ENCODE measurements at regions not wholly inside any gene's neighbourhood (a gene's known extent, or its start where the extent isn't known, plus 50 kb on each side); places are given as distances from the start of the nearest gene placed in this dataset.

DNA sequence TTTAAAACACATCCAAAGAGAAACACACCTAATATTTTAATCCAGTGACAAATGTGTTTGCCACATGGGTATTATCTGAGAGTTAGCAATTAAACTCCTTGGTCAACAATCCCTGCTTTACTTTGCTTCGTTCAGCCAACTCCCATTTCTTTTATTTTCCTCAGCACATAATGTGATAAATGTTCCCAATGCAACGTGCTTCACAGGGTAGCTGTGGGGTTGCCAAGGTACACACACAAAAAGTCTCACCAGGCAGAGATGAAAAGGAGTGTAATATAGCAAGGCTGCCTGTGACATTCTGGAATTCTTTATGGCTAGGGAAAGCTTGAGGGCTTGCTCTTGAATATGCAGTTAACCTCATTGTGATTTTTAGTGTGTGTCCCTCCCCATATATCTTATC is 208.0 kb upstream of the DIO2 start:
- no peak for ATAC-seq (ENCODE audit: insufficient number of reproducible peaks, low FRiP score, low read depth)
- no peaks in the 10 kb centered on the region for H3K27me3 ChIP-seq (replicated peaks; ENCODE audit: insufficient read depth)

DNA sequence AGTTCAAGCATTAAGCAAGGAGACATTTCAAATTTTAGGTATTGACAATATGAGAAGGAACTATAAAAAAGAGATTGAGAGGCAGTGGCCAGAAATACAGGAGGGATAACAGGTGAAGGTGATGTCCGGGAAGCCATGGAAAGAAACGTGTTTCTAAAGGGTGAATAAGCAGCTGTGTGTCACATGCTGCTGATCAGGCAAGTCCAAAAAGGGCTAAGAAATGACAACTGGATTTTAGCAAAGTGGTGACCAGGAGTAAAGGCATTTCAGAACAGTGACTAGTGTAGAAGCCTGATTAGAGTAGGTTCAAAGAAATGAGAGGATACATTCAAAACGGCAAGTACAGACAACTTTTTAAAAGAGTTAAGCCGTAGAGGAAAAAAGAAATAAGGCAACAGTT is 204.3 kb upstream of the DIO2 start:
- Histone ChIP-seq H3K27me3 (replicated peaks; ENCODE audit: insufficient read depth) (no peaks in the 10 kb centered on the region), H3K27ac (no peak overlapping the region), H3K9me3 (no peaks in the 10 kb centered on the region), H3K36me3 (no peaks in the 10 kb centered on the region), H3K4me3 (no peak overlapping the region), H3K4me1 (ENCODE audit: control insufficient read depth in 1 of 2, low read depth in 2 of 2) (peaks cover 5 to 7% of the 10 kb centered on the region in 2 donors)
- TF ChIP-seq, protein P1, sequence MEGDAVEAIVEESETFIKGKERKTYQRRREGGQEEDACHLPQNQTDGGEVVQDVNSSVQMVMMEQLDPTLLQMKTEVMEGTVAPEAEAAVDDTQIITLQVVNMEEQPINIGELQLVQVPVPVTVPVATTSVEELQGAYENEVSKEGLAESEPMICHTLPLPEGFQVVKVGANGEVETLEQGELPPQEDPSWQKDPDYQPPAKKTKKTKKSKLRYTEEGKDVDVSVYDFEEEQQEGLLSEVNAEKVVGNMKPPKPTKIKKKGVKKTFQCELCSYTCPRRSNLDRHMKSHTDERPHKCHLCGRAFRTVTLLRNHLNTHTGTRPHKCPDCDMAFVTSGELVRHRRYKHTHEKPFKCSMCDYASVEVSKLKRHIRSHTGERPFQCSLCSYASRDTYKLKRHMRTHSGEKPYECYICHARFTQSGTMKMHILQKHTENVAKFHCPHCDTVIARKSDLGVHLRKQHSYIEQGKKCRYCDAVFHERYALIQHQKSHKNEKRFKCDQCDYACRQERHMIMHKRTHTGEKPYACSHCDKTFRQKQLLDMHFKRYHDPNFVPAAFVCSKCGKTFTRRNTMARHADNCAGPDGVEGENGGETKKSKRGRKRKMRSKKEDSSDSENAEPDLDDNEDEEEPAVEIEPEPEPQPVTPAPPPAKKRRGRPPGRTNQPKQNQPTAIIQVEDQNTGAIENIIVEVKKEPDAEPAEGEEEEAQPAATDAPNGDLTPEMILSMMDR (IDR thresholded peaks at IDR 0.05) = no peak
- no peak for DNase-seq (ENCODE audit: low spot score)
- no peak for ATAC-seq (ENCODE audit: insufficient number of reproducible peaks, low FRiP score, low read depth)

More for the DNA sequence above, 208.0 kb upstream of the DIO2 start:
- Histone ChIP-seq H3K4me3 (no peak overlapping the region), H3K9me3 (no peaks in the 10 kb centered on the region), H3K4me1 (ENCODE audit: control insufficient read depth in 1 of 2, low read depth in 2 of 2) (peaks cover 5 to 7% of the 10 kb centered on the region in 2 donors), H3K36me3 (no peaks in the 10 kb centered on the region), H3K27ac (no peak overlapping the region)
- DNase-seq (ENCODE audit: low spot score) = no peak
- TF ChIP-seq, protein P1 (IDR thresholded peaks at IDR 0.05) = no peak

DNA sequence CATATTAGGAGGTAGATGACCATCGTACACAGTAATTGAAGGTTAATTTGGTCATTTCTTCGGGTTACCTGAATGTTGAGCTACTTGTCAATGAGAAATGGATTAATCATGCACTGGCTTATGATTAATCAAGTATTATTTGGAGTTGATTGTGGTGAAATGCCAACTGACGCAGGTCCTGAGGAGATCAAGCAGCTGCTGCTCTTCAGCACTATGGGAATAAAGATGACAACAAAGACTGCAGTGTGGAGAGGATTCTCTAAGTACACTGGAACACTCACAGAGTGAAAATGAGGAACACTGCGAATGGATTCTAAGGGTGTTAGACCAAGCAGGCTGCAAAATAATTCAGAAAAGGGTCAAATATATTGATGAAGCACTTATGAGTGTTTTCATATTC is 202.8 kb upstream of the DIO2 start:
- H3K27ac ChIP-seq = no peak overlapping the region
- no peak overlapping the region for H3K4me3 ChIP-seq
- TF ChIP-seq, protein P1 (IDR thresholded peaks at IDR 0.05) = no peak
- ATAC-seq (ENCODE audit: insufficient number of reproducible peaks, low FRiP score, low read depth) (no peak), DNase-seq (ENCODE audit: low spot score) (no peak)
- H3K27me3 ChIP-seq (replicated peaks; ENCODE audit: insufficient read depth) = no peaks in the 10 kb centered on the region
- H3K9me3 ChIP-seq = no peaks in the 10 kb centered on the region
- no peaks in the 10 kb centered on the region for H3K4me1 ChIP-seq (ENCODE audit: control insufficient read depth in 1 of 2, low read depth in 2 of 2)
- H3K36me3 ChIP-seq = no peaks in the 10 kb centered on the region

DNA sequence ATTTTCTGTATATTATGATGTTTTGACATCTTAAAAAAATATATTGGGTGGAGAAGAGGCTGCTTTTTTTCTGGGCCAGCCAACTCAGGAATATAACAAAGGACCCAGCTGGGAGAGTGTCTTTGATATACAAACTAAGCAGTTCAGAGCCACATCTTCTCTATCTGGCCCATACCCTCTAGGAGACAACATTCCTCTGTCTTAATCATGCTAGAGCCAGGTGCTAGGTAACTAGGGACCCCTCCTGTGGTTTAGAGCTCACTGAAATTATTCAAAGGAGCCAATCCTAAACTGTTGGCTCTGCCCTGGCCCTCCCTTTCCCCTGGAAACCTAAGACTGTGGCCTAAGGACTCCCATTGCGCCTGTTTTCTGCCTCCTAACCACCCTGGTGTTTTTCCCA is 193.1 kb upstream of the DIO2 start:
- H3K27ac ChIP-seq = no peak overlapping the region
- no peaks in the 10 kb centered on the region for H3K4me1 ChIP-seq (ENCODE audit: control insufficient read depth in 1 of 2, low read depth in 2 of 2)
- H3K36me3 ChIP-seq = no peaks in the 10 kb centered on the region
- DNase-seq (ENCODE audit: low spot score) = no peak
- TF ChIP-seq, protein P1 (IDR thresholded peaks at IDR 0.05) = no peak
- H3K27me3 ChIP-seq (replicated peaks; ENCODE audit: insufficient read depth) = no peaks in the 10 kb centered on the region
- no peaks in the 10 kb centered on the region for H3K9me3 ChIP-seq
- no peak overlapping the region for H3K4me3 ChIP-seq
- no peak for ATAC-seq (ENCODE audit: insufficient number of reproducible peaks, low FRiP score, low read depth)

DNA sequence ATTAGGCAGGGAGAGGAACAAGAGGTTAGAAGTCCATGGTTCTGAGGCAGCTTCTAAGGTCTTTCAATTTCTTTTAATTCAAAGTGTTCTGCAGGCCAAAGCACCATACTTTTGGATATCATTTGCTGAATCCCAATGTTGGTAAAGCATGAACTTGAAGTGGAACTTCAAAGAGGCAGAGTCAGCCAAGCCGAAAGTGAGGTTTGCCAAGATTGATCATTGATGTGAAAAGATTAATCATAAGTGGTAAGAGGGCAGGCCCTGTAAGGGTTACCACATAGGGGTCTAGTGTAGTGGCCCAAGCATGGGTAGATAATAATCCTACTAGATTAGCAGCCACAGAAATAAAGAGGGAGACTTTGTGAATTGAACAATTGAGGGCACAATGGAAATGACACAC is 191.7 kb upstream of the DIO2 start:
- Histone ChIP-seq H3K4me1 (ENCODE audit: control insufficient read depth in 1 of 2, low read depth in 2 of 2) (no peaks in the 10 kb centered on the region), H3K36me3 (no peaks in the 10 kb centered on the region), H3K27me3 (replicated peaks; ENCODE audit: insufficient read depth) (no peaks in the 10 kb centered on the region), H3K27ac (no peak overlapping the region), H3K4me3 (no peak overlapping the region), H3K9me3 (no peaks in the 10 kb centered on the region)
- ATAC-seq (ENCODE audit: insufficient number of reproducible peaks, low FRiP score, low read depth) = no peak
- no peak for DNase-seq (ENCODE audit: low spot score)
- TF ChIP-seq, protein P1 (IDR thresholded peaks at IDR 0.05) = no peak

Measured in thoracic aorta (tissue), 2 donors.